ENCODE measurements at regions not wholly inside any gene's neighbourhood (a gene's known extent, or its start where the extent isn't known, plus 50 kb on each side); places are given as distances from the start of the nearest gene placed in this dataset.

- no peak for TF ChIP-seq CTCF (IDR thresholded peaks at IDR 0.05; ENCODE audit: insufficient read depth, low read depth, low read length)
- TF ChIP-seq EZH2 (IDR thresholded peaks at IDR 0.05; ENCODE audit: insufficient read depth, low read length): no peak
Measured at GRCh38 chr1:168490306-168490705, 53.5 kb downstream of the XCL2 start.
